ENCODE measurements at regions not wholly inside any gene's neighbourhood (a gene's known extent, or its start where the extent isn't known, plus 50 kb on each side); places are given as distances from the start of the nearest gene placed in this dataset.
A peak's percentile ranks its signal among the peaks of the same experiment; 100 is the strongest.

DNA sequence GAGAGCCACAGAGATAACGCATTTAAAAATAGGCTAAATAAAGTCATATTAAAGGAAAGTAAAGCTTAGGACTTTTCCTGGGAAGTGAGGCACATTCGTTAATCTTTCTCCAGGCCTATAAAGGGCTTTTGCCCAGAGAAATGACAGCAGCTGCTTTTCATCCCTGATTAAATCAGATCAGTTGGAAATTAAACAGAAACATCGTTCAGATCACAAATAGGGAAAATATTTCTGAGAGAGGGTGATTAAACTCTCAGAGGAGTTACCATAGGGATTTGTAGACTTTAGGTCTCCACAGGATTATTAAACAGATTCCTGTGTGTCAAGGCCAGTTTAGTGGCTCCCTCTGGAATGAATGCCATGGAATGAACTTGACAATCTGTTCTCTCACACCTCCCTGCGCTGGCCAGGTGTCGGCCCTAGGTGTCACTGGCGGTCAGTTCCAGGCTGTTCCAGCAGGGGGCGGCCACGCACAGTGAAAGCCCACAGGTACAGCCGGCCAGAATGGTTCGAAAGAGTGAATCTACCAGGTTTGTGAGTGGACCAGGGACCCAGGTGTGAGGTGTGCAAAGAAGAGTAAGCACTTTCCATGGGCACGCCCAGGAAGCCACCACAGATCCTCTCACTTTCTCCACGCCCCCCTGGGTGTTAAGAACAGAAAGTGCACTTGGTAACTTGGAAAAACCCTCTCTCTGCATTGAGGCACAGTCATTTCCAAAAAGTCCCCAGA, 253.0 kb upstream of the RASGRP1 start:
- TF ChIP-seq, protein P1, sequence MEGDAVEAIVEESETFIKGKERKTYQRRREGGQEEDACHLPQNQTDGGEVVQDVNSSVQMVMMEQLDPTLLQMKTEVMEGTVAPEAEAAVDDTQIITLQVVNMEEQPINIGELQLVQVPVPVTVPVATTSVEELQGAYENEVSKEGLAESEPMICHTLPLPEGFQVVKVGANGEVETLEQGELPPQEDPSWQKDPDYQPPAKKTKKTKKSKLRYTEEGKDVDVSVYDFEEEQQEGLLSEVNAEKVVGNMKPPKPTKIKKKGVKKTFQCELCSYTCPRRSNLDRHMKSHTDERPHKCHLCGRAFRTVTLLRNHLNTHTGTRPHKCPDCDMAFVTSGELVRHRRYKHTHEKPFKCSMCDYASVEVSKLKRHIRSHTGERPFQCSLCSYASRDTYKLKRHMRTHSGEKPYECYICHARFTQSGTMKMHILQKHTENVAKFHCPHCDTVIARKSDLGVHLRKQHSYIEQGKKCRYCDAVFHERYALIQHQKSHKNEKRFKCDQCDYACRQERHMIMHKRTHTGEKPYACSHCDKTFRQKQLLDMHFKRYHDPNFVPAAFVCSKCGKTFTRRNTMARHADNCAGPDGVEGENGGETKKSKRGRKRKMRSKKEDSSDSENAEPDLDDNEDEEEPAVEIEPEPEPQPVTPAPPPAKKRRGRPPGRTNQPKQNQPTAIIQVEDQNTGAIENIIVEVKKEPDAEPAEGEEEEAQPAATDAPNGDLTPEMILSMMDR (IDR thresholded peaks at IDR 0.05), result peak; percentile 98
- TF ChIP-seq FOXK1 (CRISPR knock-in tag; IDR thresholded peaks at IDR 0.05) (no peak), TEAD4 (CRISPR knock-in tag; IDR thresholded peaks at IDR 0.05) (no peak), SOX15 (CRISPR knock-in tag; IDR thresholded peaks at IDR 0.05) (no peak), OVOL2 (CRISPR knock-in tag; IDR thresholded peaks at IDR 0.05; ENCODE audit: borderline replicate concordance) (no peak)
- TF ChIP-seq, protein P2, sequence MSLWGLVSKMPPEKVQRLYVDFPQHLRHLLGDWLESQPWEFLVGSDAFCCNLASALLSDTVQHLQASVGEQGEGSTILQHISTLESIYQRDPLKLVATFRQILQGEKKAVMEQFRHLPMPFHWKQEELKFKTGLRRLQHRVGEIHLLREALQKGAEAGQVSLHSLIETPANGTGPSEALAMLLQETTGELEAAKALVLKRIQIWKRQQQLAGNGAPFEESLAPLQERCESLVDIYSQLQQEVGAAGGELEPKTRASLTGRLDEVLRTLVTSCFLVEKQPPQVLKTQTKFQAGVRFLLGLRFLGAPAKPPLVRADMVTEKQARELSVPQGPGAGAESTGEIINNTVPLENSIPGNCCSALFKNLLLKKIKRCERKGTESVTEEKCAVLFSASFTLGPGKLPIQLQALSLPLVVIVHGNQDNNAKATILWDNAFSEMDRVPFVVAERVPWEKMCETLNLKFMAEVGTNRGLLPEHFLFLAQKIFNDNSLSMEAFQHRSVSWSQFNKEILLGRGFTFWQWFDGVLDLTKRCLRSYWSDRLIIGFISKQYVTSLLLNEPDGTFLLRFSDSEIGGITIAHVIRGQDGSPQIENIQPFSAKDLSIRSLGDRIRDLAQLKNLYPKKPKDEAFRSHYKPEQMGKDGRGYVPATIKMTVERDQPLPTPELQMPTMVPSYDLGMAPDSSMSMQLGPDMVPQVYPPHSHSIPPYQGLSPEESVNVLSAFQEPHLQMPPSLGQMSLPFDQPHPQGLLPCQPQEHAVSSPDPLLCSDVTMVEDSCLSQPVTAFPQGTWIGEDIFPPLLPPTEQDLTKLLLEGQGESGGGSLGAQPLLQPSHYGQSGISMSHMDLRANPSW (CRISPR knock-in tag; conservative IDR thresholded peaks at IDR 0.05; ENCODE audit: low read depth), result no peak
- TF ChIP-seq, protein P3, sequence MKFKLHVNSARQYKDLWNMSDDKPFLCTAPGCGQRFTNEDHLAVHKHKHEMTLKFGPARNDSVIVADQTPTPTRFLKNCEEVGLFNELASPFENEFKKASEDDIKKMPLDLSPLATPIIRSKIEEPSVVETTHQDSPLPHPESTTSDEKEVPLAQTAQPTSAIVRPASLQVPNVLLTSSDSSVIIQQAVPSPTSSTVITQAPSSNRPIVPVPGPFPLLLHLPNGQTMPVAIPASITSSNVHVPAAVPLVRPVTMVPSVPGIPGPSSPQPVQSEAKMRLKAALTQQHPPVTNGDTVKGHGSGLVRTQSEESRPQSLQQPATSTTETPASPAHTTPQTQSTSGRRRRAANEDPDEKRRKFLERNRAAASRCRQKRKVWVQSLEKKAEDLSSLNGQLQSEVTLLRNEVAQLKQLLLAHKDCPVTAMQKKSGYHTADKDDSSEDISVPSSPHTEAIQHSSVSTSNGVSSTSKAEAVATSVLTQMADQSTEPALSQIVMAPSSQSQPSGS (CRISPR knock-in tag; IDR thresholded peaks at IDR 0.05; ENCODE audit: borderline replicate concordance, low read depth), result no peak
